Suprapubic skin (tissue), 4 donors: ENCODE measurements at regions not wholly inside any gene's neighbourhood (a gene's known extent, or its start where the extent isn't known, plus 50 kb on each side); places are given as distances from the start of the nearest gene placed in this dataset.

Source experiments
- DNase-seq, 2 donors: peaks; one replicate each; pipeline ENCODE4 v3.0.0-alpha.2; 2019; ENCODE audit warnings: low spot score in 2 of 2
- H3K27ac ChIP-seq: fragments of 200-600 bp; sonication (generic); one replicate; pipeline ENCODE4 v1.5.1; 2019
- H3K27me3 ChIP-seq: fragments of 200-600 bp; sonication (generic); one replicate; pipeline ENCODE4 v1.5.1; 2019
- H3K36me3 ChIP-seq: fragments of 200-600 bp; sonication (generic); one replicate; pipeline ENCODE4 v1.5.1; 2019
- H3K4me1 ChIP-seq: fragments of 200-600 bp; sonication (generic); one replicate; pipeline ENCODE4 v1.5.1; 2019
- H3K4me3 ChIP-seq: fragments of 200-600 bp; sonication (generic); one replicate; pipeline ENCODE4 v1.5.1; 2019; ENCODE audit warnings: mild to moderate bottlenecking
- H3K9me3 ChIP-seq: fragments of 200-600 bp; sonication (generic); one replicate; pipeline ENCODE4 v1.5.1; 2019
- EP300 ChIP-seq: sonication (generic); formaldehyde crosslinking; IDR thresholded peaks from one replicate; pipeline ENCODE4 v1.6.1; 2017; ENCODE audit warnings: antibody characterized with exemption
- POLR2A ChIP-seq, 2 donors: fragments of 450-650 bp; IDR thresholded peaks; one replicate each; pipeline ENCODE4 v1.6.1; 2017; ENCODE audit warnings: antibody characterized with exemption in 2 of 2, mild to moderate bottlenecking in 2 of 2, moderate library complexity in 2 of 2
- POLR2AphosphoS5 ChIP-seq, 3 donors: sonication (generic); formaldehyde crosslinking; IDR thresholded peaks; one replicate each; pipeline ENCODE4 v1.6.1; 2017; ENCODE audit warnings: antibody characterized with exemption in 3 of 3
- WGBS: methylation state at CpG from one replicate; pipeline ENCODE4 v1.1.5; 2018; 5-methylcytosine and 5-hydroxymethylcytosine counted together
- TF ChIP-seq, protein P1 (sequence below), 2 donors: fragments of 200-600 bp in 1 of 2; fragments of 450-650 bp in 1 of 2; sonication (generic) in 1 of 2; IDR thresholded peaks; one replicate each; pipeline ENCODE4 v1.5.1; 2016 to 2019; ENCODE audit warnings: antibody characterized with exemption in 2 of 2, mild to moderate bottlenecking in 1 of 2, moderate library complexity in 1 of 2

GRCh38 chr12:46898152-46898931 is 72.5 kb upstream of the SLC38A4 start:
- H3K4me3 ChIP-seq, result no peak overlapping the region
- H3K9me3 ChIP-seq, result no peaks in the 10 kb centered on the region
- TF ChIP-seq POLR2AphosphoS5 (IDR thresholded peaks at IDR 0.05) (no peak), EP300 (no peak), POLR2A (IDR thresholded peaks at IDR 0.05) (no peak)
- TF ChIP-seq, protein P1, sequence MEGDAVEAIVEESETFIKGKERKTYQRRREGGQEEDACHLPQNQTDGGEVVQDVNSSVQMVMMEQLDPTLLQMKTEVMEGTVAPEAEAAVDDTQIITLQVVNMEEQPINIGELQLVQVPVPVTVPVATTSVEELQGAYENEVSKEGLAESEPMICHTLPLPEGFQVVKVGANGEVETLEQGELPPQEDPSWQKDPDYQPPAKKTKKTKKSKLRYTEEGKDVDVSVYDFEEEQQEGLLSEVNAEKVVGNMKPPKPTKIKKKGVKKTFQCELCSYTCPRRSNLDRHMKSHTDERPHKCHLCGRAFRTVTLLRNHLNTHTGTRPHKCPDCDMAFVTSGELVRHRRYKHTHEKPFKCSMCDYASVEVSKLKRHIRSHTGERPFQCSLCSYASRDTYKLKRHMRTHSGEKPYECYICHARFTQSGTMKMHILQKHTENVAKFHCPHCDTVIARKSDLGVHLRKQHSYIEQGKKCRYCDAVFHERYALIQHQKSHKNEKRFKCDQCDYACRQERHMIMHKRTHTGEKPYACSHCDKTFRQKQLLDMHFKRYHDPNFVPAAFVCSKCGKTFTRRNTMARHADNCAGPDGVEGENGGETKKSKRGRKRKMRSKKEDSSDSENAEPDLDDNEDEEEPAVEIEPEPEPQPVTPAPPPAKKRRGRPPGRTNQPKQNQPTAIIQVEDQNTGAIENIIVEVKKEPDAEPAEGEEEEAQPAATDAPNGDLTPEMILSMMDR (IDR thresholded peaks at IDR 0.05), result no peak
- H3K27me3 ChIP-seq, result no peaks in the 10 kb centered on the region
- H3K36me3 ChIP-seq, result no peaks in the 10 kb centered on the region
- DNase-seq, result no peak
- 84% methylated on average over 2 of the region's 2 CpGs for WGBS
- no peak overlapping the region for H3K27ac ChIP-seq
- no peaks in the 10 kb centered on the region for H3K4me1 ChIP-seq

GRCh38 chr12:46898989-46899388 is 73.2 kb upstream of the SLC38A4 start:
- 95% methylated on average over 1 of the region's 1 CpG for WGBS
- no peaks in the 10 kb centered on the region for H3K36me3 ChIP-seq

DNA sequence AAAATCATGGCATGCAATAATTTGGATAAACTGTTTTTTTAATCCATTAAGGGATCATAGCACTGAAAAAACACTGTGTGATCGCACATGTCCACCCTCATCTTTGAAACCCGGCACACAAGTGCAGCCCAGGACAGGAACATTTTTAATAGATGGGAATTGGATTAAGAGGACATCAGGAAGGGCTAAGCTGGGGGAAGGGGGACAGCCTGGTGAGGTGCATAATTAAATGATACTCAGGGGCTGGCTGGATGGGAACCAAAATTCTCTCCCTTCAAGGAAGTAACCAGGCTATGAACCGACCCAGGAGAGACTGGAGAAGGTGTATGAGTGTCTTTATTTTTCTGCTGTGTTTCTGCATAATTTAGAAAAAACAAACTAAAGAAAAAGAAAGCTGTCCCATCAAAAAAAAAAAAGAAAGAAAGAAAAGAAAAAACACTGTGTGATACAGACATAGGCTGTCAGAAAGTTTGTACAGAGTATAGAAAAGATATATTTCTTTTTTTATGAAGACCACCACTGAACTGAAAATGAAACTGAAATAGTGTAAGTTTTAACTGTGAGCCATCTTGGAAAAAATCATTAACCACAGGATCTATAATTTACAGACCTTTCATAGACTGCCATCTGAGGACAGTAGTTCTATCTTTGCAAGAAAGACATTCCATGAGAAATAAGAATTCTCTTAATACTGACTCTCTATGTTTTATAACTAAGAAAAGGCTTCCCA is 75.1 kb upstream of the SLC38A4 start:
- TF ChIP-seq, protein P1 (IDR thresholded peaks at IDR 0.05), result no peak
- no peak for TF ChIP-seq POLR2A (IDR thresholded peaks at IDR 0.05)
- no peak for TF ChIP-seq POLR2AphosphoS5 (IDR thresholded peaks at IDR 0.05)
- TF ChIP-seq EP300, result no peak
- no peak overlapping the region for H3K27ac ChIP-seq
- H3K36me3 ChIP-seq, result no peaks in the 10 kb centered on the region
- H3K4me1 ChIP-seq, result peaks cover 11% of the 10 kb centered on the region
- H3K9me3 ChIP-seq, result no peaks in the 10 kb centered on the region
- no peak for DNase-seq
- H3K4me3 ChIP-seq, result no peak overlapping the region
- whole genome bisulfite sequencing, result 83% methylated on average over 3 of the region's 3 CpGs
- H3K27me3 ChIP-seq, result no peaks in the 10 kb centered on the region

More at GRCh38 chr12:46898989-46899388, 73.2 kb upstream of the SLC38A4 start:
- TF ChIP-seq POLR2A (IDR thresholded peaks at IDR 0.05), result no peak
- DNase-seq, result no peak
- H3K9me3 ChIP-seq, result no peaks in the 10 kb centered on the region
- no peaks in the 10 kb centered on the region for H3K27me3 ChIP-seq
- H3K4me3 ChIP-seq, result no peak overlapping the region
- no peaks in the 10 kb centered on the region for H3K4me1 ChIP-seq
- H3K27ac ChIP-seq, result no peak overlapping the region

DNA sequence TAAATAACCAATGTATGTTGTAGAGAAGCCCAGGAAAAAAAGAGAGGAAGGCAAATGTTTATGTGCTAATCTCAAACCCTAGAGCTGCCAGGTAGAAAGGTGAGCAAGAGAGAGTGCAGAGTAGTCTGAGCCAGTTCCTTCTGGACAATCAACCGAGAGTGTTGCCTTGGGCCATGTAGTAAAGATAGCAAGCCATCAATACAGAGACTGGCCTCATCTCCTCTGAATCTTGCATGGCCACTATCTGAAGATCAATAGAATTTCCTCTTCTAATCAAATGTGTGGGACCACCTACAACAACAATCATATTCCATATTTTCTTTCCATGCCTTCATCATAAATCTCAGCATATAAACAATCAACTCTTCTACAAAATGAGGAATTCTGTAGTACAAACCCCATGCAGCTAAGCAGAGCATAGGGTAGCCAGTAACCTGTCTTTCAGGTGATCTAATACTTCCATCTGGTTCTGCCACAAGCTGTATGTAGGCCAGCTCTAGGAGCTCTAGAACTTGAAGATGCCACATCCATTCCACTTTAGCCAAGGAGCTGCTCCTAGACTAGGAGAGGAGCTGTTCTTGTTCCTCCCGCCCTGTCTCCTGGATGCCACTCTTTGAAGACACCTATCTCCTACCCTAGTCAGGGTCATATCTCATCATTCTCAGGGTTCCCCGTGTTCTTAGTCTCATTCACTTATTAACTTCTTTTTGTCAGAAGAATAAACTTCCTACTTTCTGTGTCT is 75.8 kb upstream of the SLC38A4 start:
- Histone ChIP-seq H3K36me3 (no peaks in the 10 kb centered on the region), H3K9me3 (no peaks in the 10 kb centered on the region), H3K27ac (no peak overlapping the region), H3K4me3 (no peak overlapping the region), H3K4me1 (peaks cover 11% of the 10 kb centered on the region), H3K27me3 (no peaks in the 10 kb centered on the region)
- no peak for TF ChIP-seq POLR2A (IDR thresholded peaks at IDR 0.05)
- TF ChIP-seq, protein P1 (IDR thresholded peaks at IDR 0.05), result no peak
- no peak for TF ChIP-seq EP300
- no peak for TF ChIP-seq POLR2AphosphoS5 (IDR thresholded peaks at IDR 0.05)
- DNase-seq, result no peak
- 61% methylated on average over 3 of the region's 3 CpGs for WGBS

DNA sequence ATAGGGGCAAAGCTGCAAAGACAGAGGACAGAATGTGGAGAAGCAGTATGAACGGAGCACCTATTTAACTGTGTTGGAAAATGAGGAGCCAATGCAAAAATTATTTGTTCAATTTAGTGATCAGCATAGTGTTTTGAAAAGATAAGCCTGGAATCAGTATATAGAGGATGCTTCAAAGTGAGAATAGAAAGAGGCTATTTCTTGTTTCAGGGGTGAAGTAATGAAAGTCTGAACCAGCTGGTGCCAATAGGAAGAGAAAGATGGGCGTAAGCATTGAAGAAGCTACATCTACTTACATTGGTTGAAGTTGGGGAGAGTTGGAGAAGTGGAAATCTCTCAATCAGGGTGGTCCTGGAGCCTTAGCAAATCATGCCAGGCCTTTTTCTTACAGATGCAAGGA is 77.3 kb upstream of the SLC38A4 start:
- Histone ChIP-seq H3K36me3 (no peaks in the 10 kb centered on the region), H3K4me3 (no peak overlapping the region), H3K9me3 (no peaks in the 10 kb centered on the region), H3K4me1 (peaks cover 11% of the 10 kb centered on the region), H3K27me3 (no peaks in the 10 kb centered on the region), H3K27ac (no peak overlapping the region)
- TF ChIP-seq, protein P1 (IDR thresholded peaks at IDR 0.05), result no peak
- TF ChIP-seq POLR2A (IDR thresholded peaks at IDR 0.05), result no peak
- TF ChIP-seq POLR2AphosphoS5 (IDR thresholded peaks at IDR 0.05), result no peak
- no peak for TF ChIP-seq EP300
- WGBS, result 95% methylated on average over 2 of the region's 2 CpGs
- DNase-seq, result no peak
